Activated CD4-positive, alpha-beta memory T cell treated with anti-CD3 and anti-CD28 coated beads, Interleukin-2, amount 10 ng/mL, durations not matched to agents 7 days and 5 days (primary cell): ENCODE measurements at regions not wholly inside any gene's neighbourhood (a gene's known extent, or its start where the extent isn't known, plus 50 kb on each side); places are given as distances from the start of the nearest gene placed in this dataset.

Source experiments
- CTCF ChIA-PET: fragments of 350-600 bp; sonication (Branson Sonifier 250); formaldehyde crosslinking; loops from one replicate; lab custom pipeline; 2021; ENCODE audit warnings: antibody characterized with exemption, inconsistent platforms; lab: Charles Lee
- POLR2A ChIA-PET: fragments of 350-600 bp; sonication (Branson Sonifier 250); formaldehyde crosslinking; loops from one replicate; lab custom pipeline; 2021; ENCODE audit warnings: antibody characterized with exemption; lab: Charles Lee
- DNase-seq: peaks from one replicate; pipeline ENCODE4 v3.0.0-alpha.2; 2020
- H3K27ac Mint-ChIP-seq: one replicate; pipeline ENCODE4 v1.8.0; 2021; ENCODE audit warnings: mild to moderate bottlenecking, mixed read lengths
- H3K27me3 Mint-ChIP-seq: one replicate; pipeline ENCODE4 v1.8.0; 2021; ENCODE audit warnings: mixed read lengths
- H3K36me3 Mint-ChIP-seq: one replicate; pipeline ENCODE4 v1.8.0; 2021; ENCODE audit warnings: low read depth, mixed read lengths
- H3K4me1 Mint-ChIP-seq: one replicate; pipeline ENCODE4 v1.8.0; 2021; ENCODE audit warnings: mixed read lengths
- H3K4me3 Mint-ChIP-seq: one replicate; pipeline ENCODE4 v1.8.0; 2021; ENCODE audit warnings: mild to moderate bottlenecking, mixed read lengths
- H3K9me3 Mint-ChIP-seq: one replicate; pipeline ENCODE4 v1.8.0; 2021; ENCODE audit warnings: mixed read lengths

DNA sequence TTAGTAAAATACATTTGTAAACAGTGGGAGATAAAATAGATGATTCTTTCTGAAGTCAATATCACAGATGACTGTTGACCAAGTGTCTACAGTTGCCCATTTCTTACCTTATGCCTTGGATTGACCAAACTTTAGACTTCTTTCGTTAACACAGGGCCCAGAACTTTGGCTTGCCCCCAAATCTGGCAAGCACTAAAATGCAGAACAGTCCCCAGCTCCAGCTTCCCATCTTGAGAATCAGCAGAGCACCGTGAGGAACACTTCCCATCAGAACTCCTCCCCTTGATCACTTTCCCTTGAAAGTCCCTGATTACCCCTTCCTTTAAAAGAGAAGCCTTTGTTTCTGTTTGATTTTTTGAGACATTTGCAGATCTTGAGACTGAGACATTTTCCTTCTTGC, 1039.9 kb downstream of the TLE1 start:
- no peaks in the 10 kb centered on the region for H3K27me3 Mint-ChIP-seq
- H3K27ac Mint-ChIP-seq: no peak overlapping the region
- no peak overlapping the region for H3K4me3 Mint-ChIP-seq
- no peaks in the 10 kb centered on the region for H3K4me1 Mint-ChIP-seq
- POLR2A ChIA-PET: no interaction called here
- CTCF ChIA-PET: no interaction called here
- peaks cover 3% of the 10 kb centered on the region for H3K9me3 Mint-ChIP-seq
- no peak for DNase-seq
- no peaks in the 10 kb centered on the region for H3K36me3 Mint-ChIP-seq

DNA sequence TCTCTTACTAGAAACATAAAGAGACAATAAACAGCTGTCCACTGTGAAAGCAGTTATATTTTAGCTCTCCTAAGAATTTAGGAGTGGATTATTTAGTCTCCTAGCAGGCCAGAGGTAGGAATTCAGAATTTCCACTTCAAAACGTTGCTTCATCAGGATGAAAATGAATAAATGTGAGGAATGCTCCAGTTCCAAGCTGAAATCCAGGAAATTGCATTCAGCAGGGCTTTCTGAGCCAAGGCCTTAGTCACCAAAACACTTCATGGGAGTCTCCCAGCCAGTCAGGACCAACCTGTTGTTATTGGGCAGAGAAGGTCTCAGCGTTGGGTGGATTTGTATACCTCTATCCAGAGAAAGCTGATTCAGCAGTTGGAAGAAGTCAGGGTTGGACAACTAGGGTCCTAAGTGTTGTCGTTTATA, 1040.3 kb downstream of the TLE1 start:
- CTCF ChIA-PET: no interaction called here
- no peaks in the 10 kb centered on the region for H3K36me3 Mint-ChIP-seq
- no peak for DNase-seq
- H3K9me3 Mint-ChIP-seq: peaks cover 5% of the 10 kb centered on the region
- H3K27ac Mint-ChIP-seq: no peak overlapping the region
- no peak overlapping the region for H3K4me3 Mint-ChIP-seq
- no peaks in the 10 kb centered on the region for H3K27me3 Mint-ChIP-seq
- no peaks in the 10 kb centered on the region for H3K4me1 Mint-ChIP-seq
- POLR2A ChIA-PET: no interaction called here

DNA sequence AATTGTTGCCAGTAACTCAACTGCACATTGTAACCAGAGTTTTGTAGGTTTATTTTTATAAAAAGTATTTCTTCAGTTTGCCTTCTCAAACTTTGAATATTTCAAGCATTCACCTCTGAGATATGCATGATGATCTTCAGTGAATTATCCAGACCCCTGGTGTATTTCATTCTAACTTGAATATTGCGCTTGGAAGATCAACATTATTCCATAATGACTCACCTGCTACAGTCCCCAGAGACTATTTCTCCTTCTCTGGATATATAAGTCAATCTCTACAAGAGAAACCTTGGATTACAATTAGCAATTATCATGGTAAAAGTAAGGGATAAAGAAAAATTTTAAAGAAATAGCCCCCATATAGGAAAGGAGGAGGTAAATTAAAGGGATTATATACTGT, 1041.0 kb downstream of the TLE1 start:
- ChIA-PET POLR2A (no interaction called here), CTCF (no interaction called here)
- H3K9me3 Mint-ChIP-seq: peaks cover 5% of the 10 kb centered on the region
- H3K36me3 Mint-ChIP-seq: no peaks in the 10 kb centered on the region
- no peak overlapping the region for H3K27ac Mint-ChIP-seq
- no peak overlapping the region for H3K4me3 Mint-ChIP-seq
- H3K4me1 Mint-ChIP-seq: no peaks in the 10 kb centered on the region
- no peak for DNase-seq
- no peaks in the 10 kb centered on the region for H3K27me3 Mint-ChIP-seq

DNA sequence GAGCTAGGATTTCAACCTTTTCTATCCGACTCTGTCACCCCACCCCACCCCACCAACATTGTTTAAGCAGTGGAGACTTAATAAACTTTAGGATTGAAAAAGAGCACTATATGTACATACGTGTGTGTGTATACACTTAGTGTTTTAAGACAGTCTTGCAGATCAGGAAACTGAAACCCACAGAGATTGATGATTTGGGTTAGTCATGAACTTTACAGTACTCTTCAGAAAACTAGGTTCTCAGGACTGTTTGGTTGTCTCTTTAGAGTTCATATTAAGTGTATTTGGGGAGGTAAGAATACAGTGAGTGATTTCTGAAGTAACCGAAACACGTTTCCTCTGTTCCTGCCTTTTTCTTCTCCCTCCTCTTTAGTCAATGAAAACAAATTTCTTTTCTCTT, 1043.1 kb downstream of the TLE1 start:
- Mint-ChIP-seq H3K4me3 (no peak overlapping the region), H3K27ac (no peak overlapping the region), H3K36me3 (no peaks in the 10 kb centered on the region), H3K9me3 (peaks cover 5% of the 10 kb centered on the region), H3K4me1 (no peaks in the 10 kb centered on the region), H3K27me3 (no peaks in the 10 kb centered on the region)
- CTCF ChIA-PET: no interaction called here
- DNase-seq: no peak
- POLR2A ChIA-PET: no interaction called here

DNA sequence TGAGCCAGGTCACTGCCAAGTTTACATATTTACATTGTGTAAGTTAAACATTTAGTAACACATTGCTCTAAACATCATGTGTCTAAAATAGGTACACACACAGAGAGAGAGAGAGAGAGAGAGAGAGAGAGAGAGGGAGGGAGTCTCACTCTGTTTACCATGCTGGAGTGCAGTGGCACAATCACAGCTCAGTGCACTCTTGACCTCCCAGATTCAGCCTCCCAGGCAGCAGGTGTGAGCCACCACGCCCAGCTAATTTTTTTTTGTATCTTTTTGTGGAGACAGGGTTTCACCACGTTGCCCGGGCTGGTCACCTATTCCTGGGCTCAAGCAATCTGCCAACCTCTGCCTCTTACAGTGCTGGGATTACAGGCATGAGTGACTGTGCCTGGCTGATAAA, 1045.3 kb downstream of the TLE1 start:
- H3K36me3 Mint-ChIP-seq: no peaks in the 10 kb centered on the region
- POLR2A ChIA-PET: no interaction called here
- H3K9me3 Mint-ChIP-seq: peaks cover 9% of the 10 kb centered on the region
- no peak for DNase-seq
- no peak overlapping the region for H3K27ac Mint-ChIP-seq
- CTCF ChIA-PET: no interaction called here
- no peaks in the 10 kb centered on the region for H3K27me3 Mint-ChIP-seq
- no peaks in the 10 kb centered on the region for H3K4me1 Mint-ChIP-seq
- H3K4me3 Mint-ChIP-seq: no peak overlapping the region

DNA sequence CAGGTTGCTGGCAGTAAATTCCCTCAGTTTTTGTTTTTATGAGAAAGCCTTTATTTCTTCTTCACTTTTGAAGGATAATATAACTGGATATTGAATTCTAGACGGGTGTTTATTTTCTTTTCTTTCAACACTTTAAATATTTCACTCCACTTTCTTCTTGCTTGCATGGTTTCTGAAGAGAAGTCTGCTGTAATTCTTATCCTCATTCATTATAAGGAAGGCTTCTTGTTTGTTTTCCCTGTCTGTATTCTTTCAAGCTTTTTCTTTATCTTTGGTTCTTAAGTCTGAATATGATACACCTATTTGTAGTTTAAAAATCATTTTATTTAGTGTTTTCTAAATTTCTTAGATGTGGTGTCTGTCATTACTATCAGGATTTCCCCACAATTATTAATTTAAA, 1054.3 kb downstream of the TLE1 start:
- no peaks in the 10 kb centered on the region for H3K4me1 Mint-ChIP-seq

DNA sequence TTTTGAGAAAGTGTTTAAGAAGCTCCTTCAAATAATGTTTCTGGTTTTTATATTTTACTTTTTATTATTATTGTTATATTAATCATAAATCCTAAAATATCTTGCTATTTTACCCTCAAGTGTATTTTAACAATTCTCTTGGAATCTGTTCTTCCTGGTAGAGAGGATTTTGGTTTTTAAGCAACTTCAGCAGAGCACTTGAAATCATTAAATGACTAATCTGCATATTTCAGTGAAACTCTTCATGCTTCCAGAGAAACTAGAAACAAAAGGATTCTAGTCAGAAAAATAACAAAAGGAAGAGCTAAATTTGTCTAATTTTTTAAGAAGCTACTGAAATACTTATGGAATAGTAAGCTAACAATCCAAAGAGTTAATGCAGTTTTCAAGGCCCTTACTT, 1057.3 kb downstream of the TLE1 start:
- ChIA-PET POLR2A (no interaction called here), CTCF (no interaction called here)
- Mint-ChIP-seq H3K27ac (no peak overlapping the region), H3K4me3 (no peak overlapping the region), H3K9me3 (peaks cover 16% of the 10 kb centered on the region), H3K36me3 (no peaks in the 10 kb centered on the region), H3K4me1 (no peaks in the 10 kb centered on the region), H3K27me3 (no peaks in the 10 kb centered on the region)
- no peak for DNase-seq

More for the DNA sequence above, 1054.3 kb downstream of the TLE1 start:
- Mint-ChIP-seq H3K36me3 (no peaks in the 10 kb centered on the region), H3K4me3 (no peak overlapping the region), H3K9me3 (peaks cover 11% of the 10 kb centered on the region), H3K27me3 (no peaks in the 10 kb centered on the region), H3K27ac (no peak overlapping the region)
- no peak for DNase-seq
- POLR2A ChIA-PET: no interaction called here
- CTCF ChIA-PET: no interaction called here

DNA sequence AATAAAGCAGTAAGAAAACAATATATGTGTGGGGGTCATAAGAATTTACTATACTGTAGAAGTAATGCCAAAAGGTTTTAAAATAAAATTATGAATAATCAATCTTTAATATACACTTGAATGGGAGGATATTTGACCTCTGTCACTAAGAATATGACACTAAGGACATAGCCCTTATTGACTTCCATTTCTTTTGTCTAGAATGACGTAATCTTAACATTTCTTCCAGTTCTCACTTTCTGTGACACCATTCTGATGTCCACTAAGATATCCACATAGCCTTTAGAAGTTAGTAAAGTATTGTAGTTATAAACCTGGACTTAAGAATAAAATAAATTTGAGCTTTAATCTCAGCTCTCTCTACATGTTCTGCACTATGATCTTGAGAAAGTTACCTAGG, 1050.7 kb downstream of the TLE4 start:
- Mint-ChIP-seq H3K4me3 (no peak overlapping the region), H3K9me3 (peaks cover 23% of the 10 kb centered on the region), H3K27me3 (no peaks in the 10 kb centered on the region), H3K36me3 (no peaks in the 10 kb centered on the region), H3K27ac (no peak overlapping the region), H3K4me1 (no peaks in the 10 kb centered on the region)
- ChIA-PET POLR2A (no interaction called here), CTCF (no interaction called here)
- DNase-seq: no peak

DNA sequence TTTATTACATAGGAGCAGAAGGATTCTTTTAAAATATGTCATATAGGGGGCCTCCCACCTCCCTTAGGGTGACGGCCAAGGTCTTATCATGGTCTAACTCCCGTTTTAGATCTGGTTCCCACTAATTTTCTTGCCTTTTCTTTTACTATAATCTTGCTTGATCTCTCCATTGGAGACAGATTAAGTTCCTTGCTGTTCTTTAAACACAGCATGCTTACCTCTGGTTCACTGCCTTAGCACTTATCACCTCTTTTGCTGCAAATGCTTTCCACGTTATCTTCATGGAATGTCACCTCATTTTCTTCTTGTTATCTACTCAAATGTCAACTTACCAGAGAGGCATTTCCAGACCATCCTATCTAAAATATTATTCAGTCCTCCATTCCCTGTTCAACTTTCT, 1047.6 kb downstream of the TLE4 start:
- no peak overlapping the region for H3K4me3 Mint-ChIP-seq

DNA sequence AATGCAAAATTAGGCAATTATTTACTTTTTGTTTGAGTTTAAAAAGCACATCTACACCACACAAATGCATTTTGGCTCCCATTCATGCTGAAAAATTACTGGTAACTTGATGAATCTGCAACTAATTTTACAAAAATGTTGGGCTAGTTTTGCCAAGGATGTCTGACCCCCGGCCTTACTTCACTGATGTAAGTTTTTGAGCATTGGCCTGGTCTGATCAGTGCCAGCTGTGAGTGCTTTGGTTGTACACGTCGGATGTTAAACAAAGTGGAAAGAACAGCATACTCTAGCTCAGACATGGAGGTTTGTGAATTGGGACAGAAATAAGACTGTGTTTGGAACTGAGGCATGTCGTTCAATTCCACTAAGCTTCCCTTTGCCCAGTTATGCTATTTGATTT, 1044.2 kb downstream of the TLE4 start:
- no peak overlapping the region for H3K27ac Mint-ChIP-seq
- H3K36me3 Mint-ChIP-seq: no peaks in the 10 kb centered on the region
- DNase-seq: no peak
- no peaks in the 10 kb centered on the region for H3K27me3 Mint-ChIP-seq
- H3K4me1 Mint-ChIP-seq: no peaks in the 10 kb centered on the region
- H3K9me3 Mint-ChIP-seq: peaks cover 11% of the 10 kb centered on the region
- POLR2A ChIA-PET: no interaction called here
- CTCF ChIA-PET: no interaction called here
- no peak overlapping the region for H3K4me3 Mint-ChIP-seq

More for the DNA sequence above, 1047.6 kb downstream of the TLE4 start:
- Mint-ChIP-seq H3K36me3 (no peaks in the 10 kb centered on the region), H3K27ac (no peak overlapping the region), H3K27me3 (no peaks in the 10 kb centered on the region), H3K4me1 (no peaks in the 10 kb centered on the region), H3K9me3 (peaks cover 19% of the 10 kb centered on the region)
- no peak for DNase-seq
- ChIA-PET POLR2A (no interaction called here), CTCF (no interaction called here)

DNA sequence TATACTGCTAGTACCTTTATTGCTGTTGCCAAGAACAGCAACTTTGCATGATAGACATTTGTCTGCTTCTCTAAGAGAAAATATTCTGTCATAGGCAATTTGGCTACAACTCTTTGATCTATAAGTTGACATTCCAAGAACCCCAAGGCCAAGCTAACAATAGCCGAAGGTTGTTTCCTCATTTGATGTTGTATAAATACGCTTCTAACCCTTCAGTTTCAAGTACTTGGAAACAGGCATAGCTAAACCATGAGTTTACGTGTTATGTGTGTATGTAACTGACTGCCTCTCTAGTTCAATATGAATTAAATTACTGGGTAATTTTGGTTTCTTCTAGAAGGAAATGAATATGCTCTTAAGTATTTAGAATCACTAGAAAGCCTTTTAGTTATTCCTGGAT, 1034.0 kb downstream of the TLE4 start:
- ChIA-PET POLR2A (no interaction called here), CTCF (no interaction called here)
- no peak overlapping the region for H3K27ac Mint-ChIP-seq
- no peaks in the 10 kb centered on the region for H3K4me1 Mint-ChIP-seq
- H3K36me3 Mint-ChIP-seq: no peaks in the 10 kb centered on the region
- DNase-seq: no peak
- no peak overlapping the region for H3K4me3 Mint-ChIP-seq
- no peaks in the 10 kb centered on the region for H3K27me3 Mint-ChIP-seq
- H3K9me3 Mint-ChIP-seq: peaks cover 3% of the 10 kb centered on the region

DNA sequence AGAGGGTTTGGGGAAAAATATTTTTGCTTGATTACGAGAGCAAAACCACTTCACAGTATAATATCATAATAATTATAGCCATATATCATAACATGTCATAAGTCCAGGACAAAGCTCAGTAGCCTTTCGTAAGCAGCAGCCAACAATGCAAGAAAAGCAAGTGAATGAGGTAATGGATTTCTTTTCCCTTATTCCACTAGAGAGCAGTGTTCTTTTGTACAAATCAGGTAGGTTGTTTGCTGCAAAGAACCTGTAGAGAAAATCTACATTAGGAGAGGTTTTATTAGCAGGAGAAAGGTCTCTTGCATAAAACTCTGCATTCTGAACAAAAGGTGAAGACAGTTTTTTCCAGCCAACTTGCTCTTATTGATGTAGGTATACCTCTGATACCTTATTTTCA, 1033.4 kb downstream of the TLE4 start:
- no peak for DNase-seq
- Mint-ChIP-seq H3K27me3 (no peaks in the 10 kb centered on the region), H3K36me3 (no peaks in the 10 kb centered on the region), H3K9me3 (peaks cover 3% of the 10 kb centered on the region), H3K4me3 (no peak overlapping the region), H3K27ac (no peak overlapping the region), H3K4me1 (no peaks in the 10 kb centered on the region)
- CTCF ChIA-PET: no interaction called here
- POLR2A ChIA-PET: no interaction called here

DNA sequence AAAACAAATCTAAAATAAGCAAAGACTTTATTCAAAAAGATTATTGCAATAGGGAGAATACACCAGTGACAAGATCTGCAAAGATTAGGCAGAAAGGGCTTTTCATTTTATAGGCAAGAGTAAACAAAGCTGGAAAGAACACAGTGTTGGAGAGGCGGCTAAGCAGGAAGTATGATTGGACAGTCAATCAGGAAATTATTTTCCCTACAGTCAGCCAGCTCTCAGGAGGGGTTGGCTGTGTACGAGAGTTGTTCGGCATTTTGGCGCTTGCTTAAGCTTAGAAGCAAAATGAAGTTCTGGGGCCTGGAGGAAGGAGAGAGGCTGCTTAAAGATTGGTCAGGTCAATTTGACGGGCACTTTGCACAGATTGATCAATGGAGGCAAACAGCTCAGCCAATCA, 1030.5 kb downstream of the TLE4 start:
- H3K4me1 Mint-ChIP-seq: no peaks in the 10 kb centered on the region
- CTCF ChIA-PET: no interaction called here
- POLR2A ChIA-PET: no interaction called here

DNA sequence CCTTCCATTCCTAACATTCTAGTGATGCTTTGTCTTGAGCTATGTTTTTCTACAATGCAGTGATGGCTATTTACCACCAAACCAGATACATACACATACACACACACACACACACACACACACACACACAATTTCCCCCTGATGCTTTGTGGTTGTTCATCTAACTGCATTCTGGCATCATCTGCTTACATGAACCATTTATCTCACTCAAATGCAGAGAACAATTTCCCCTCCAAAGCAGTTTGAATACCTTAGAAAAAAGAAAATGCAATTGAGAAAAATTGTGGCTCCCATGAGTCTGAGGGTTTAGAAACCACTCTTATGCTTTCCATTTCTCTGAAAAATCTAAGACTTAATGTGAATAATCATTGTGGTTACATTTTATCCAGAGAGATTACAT, 1024.8 kb downstream of the TLE4 start:
- ChIA-PET POLR2A (no interaction called here), CTCF (no interaction called here)
- Mint-ChIP-seq H3K27ac (no peak overlapping the region), H3K36me3 (no peaks in the 10 kb centered on the region), H3K4me1 (no peaks in the 10 kb centered on the region), H3K27me3 (no peaks in the 10 kb centered on the region), H3K4me3 (no peak overlapping the region), H3K9me3 (peaks cover 9% of the 10 kb centered on the region)
- no peak for DNase-seq

More for the DNA sequence above, 1030.5 kb downstream of the TLE4 start:
- Mint-ChIP-seq H3K9me3 (peaks cover 3% of the 10 kb centered on the region), H3K27ac (no peak overlapping the region), H3K27me3 (no peaks in the 10 kb centered on the region), H3K4me3 (no peak overlapping the region), H3K36me3 (no peaks in the 10 kb centered on the region)
- DNase-seq: no peak

DNA sequence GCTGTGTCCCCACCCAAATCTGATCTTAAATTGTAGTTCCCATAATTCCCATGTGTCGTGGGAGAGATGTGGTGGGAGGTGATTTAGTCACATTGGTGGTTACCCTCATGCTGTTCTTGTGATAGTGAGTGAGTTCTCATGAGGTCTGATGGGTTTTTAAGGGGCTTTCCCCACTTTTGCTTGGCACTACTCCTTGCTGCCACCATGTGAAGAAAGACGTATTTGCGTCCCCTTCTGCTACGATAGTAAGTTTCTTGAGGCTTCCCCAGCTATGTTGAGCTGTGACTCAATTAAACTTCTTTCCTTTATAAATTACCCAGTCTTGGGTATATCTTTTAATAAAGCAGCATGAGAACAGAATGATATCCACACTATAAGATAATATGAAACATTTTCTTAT, 1023.4 kb downstream of the TLE4 start:
- ChIA-PET POLR2A (no interaction called here), CTCF (no interaction called here)
- no peaks in the 10 kb centered on the region for H3K36me3 Mint-ChIP-seq
- H3K9me3 Mint-ChIP-seq: peaks cover 11% of the 10 kb centered on the region
- H3K27ac Mint-ChIP-seq: no peak overlapping the region
- no peak overlapping the region for H3K4me3 Mint-ChIP-seq
- no peaks in the 10 kb centered on the region for H3K4me1 Mint-ChIP-seq
- DNase-seq: no peak
- H3K27me3 Mint-ChIP-seq: no peaks in the 10 kb centered on the region
